ENCODE measurements at regions not wholly inside any gene's neighbourhood (a gene's known extent, or its start where the extent isn't known, plus 50 kb on each side); places are given as distances from the start of the nearest gene placed in this dataset.

DNA sequence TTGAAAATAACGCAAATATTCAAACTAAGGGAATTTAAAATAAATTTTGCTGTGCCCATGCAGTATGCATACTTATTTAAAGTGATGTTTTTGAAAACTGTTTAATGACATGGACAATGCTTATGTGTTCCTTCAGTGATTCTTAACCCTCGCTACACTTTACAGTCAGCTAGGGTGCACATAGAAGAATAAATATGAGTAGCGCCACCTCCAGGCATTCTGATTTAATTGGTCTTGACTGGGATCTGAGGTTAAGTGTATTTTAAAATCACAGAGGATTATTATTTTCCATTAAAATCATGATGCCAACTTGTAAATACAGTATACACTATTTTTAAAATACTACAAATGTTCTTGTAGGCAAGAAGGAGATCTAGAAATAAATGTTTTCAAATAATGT, 373.5 kb upstream of the ADGRL4 start:
- TF ChIP-seq POLR2A (IDR thresholded peaks at IDR 0.05) = no peak
- TF ChIP-seq, protein P1, sequence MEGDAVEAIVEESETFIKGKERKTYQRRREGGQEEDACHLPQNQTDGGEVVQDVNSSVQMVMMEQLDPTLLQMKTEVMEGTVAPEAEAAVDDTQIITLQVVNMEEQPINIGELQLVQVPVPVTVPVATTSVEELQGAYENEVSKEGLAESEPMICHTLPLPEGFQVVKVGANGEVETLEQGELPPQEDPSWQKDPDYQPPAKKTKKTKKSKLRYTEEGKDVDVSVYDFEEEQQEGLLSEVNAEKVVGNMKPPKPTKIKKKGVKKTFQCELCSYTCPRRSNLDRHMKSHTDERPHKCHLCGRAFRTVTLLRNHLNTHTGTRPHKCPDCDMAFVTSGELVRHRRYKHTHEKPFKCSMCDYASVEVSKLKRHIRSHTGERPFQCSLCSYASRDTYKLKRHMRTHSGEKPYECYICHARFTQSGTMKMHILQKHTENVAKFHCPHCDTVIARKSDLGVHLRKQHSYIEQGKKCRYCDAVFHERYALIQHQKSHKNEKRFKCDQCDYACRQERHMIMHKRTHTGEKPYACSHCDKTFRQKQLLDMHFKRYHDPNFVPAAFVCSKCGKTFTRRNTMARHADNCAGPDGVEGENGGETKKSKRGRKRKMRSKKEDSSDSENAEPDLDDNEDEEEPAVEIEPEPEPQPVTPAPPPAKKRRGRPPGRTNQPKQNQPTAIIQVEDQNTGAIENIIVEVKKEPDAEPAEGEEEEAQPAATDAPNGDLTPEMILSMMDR (IDR thresholded peaks at IDR 0.05) = no peak
